ENCODE measurements at regions not wholly inside any gene's neighbourhood (a gene's known extent, or its start where the extent isn't known, plus 50 kb on each side); places are given as distances from the start of the nearest gene placed in this dataset.
A peak's percentile ranks its signal among the peaks of the same experiment; 100 is the strongest.
"Not testable (repeated sequence)": the region's sequence is repeated elsewhere in the genome, so short reads cannot be mapped to it uniquely, and the experiment has no call there.

DNA sequence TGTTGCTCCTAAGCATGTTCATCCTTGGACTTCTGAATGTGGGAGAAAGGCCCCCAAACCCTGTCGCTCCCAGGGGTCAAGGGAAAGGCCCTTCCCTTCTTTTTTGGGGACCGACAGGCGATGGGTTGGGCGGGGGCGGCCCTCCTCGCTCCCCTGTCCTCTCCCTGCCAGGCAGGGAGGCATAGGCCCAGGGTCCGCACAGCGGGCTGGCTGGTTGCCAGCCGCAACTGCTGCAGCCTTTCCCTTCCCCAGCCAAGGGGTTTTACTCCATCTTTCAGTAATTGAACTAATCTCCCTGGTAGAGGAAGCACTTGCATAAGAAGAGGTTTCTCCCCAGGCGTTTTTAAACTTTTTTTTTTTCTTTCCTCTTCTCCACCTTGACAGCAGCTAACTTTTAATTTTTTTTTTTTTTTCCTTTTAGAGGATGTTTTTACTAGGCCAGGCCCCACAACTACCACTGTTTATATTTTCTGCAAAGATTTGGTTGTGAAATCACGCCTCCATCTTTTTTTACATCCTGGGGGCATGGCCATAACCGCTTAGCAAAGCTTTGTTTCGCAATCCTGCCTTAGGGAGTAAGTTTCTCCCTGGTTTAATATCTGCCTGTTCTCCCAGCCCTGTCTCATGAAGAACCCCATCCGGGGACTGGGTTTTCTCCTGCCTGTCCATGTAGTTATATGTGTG is 216.9 kb upstream of the ZNF608 start:
- no peak for DNase-seq

DNA sequence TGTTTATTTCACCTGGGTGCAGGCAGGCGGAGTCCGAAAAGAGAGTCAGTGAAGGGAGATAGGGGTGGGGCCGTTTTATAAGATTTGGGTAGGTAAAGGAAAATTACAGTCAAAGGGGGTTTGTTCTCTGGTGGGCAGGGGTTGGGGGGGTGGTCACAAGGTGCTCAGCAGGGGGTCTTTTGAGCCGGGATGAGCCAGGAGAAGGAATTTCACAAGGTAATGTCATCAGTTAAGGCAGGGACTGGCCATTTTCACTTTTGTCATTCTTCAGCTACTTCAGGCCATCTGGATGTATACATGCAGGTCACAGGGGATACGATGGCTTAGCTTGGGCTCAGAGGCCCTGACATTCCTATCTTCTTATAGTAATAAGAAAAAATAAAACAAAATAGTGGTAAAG is 220.3 kb upstream of the ZNF608 start:
- not testable (repeated sequence) for DNase-seq

- not testable (repeated sequence) for DNase-seq
These were observed 223.9 kb upstream of the ZNF608 start for GRCh38 chr5:124970381-124970780.

- DNase-seq: no peak
These were observed 226.3 kb upstream of the ZNF608 start for GRCh38 chr5:124972703-124973102.

- no peak for DNase-seq
These were observed 227.2 kb upstream of the ZNF608 start for GRCh38 chr5:124973661-124974060.

GRCh38 chr5:124976086-124976485 is 229.6 kb upstream of the ZNF608 start:
- DNase-seq: no peak

DNA sequence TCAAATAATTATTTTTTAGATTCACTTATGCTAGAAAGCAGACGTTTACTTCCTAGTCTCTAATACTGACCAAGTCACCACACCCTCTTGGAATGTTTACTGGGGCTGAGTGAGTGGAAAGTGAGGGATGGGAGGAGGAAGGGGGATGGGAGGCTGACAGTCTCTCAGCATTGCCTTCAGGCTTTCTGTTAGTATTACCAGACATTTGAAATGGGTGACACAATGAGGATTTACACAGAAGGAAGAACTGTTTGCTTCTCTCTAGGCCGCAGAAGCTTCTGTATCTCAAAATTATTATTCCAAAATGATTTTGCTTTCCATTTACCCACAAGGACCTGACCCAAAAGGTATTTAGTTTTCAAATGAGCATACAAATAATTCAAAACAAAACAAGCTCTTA is 232.8 kb upstream of the ZNF608 start:
- no peak for DNase-seq

GRCh38 chr5:124980163-124980941 is 233.9 kb upstream of the ZNF608 start:
- no peak for DNase-seq

DNA sequence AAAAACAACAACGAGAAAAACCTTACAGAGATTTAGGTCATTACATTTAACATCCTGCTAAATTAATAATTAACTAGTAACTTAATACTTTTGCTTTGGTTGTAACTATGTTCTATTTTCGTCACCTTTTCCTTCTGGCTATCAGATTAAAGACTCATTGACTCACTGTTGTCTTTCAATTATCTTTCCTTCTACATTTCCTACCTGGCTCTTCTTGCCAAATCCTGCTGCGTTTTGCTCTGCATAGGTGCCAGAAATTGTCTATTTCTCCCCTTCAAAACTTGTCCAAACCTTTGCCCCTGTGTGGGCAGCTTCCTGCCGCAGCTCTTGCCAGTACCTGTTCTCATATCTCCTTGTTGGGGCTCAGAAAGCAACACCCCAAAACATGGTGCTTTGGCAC is 235.5 kb upstream of the ZNF608 start:
- no peak for DNase-seq

DNA sequence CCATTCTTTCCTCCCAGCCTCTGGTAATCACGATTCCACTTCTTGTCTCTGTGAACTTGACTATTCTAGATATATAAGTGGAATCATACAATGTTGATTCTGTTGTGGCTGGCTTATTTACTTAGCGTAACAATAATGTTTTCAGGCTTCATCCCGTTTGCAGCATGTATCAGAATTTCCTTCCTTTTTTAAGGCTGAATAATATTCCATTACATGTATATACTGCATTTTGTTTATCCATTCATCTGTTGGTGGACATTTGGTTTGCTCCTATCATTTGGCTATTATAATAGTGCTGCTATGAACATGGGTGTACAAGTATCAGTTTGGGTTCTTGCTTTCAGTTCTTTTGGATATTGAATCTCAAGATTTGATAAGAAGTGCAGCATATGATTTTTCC is 239.7 kb upstream of the ZNF608 start:
- no peak for DNase-seq

GRCh38 chr5:124986667-124987066 is 240.2 kb upstream of the ZNF608 start:
- DNase-seq: no peak

DNA sequence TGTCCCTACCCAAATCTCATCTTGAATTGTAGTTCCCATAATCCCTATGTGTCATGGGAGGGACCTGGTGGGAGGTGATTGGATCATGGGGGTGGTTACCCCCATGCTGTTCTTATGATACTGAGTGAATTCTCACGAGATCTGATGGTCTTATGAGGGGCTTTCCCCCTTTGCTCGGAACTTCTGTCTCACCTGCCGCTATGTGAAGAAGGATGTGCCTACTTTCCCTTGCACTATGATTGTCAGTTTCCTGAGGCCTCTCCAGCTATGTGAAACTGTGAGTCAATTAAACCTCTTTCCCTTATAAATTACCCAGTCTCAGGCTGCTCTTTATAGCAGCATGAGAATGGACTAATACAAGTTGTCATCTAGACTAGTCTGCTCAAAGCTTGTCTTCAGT is 241.3 kb upstream of the ZNF608 start:
- DNase-seq: not testable (repeated sequence)

DNA sequence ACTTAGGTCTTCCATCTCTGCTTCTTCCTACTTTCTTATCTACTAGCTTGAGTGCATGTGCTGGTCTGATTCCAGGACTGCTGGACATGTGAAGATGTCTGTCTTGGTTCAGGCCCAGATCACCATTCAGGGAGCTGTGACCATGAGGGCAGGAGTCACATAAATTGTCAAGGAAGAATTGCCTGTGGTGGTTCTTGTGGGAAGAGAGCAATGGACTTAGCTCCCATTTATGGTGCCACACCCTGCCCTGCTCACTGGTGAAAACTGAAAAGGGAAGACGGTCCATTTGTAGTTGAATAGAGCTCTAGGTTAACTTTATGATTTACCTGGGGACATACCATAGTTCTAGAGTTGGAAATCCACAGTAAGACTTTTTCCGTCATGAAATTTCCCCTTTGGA is 244.3 kb upstream of the ZNF608 start:
- DNase-seq: no peak

- peak; percentile 27 for DNase-seq
These were observed 249.0 kb upstream of the ZNF608 start for GRCh38 chr5:124995421-124995820.

- DNase-seq: no peak
These were observed 249.8 kb upstream of the ZNF608 start for GRCh38 chr5:124996023-124996763.

- no peak for DNase-seq
These were observed 250.3 kb upstream of the ZNF608 start for GRCh38 chr5:124996764-124997077.

DNA sequence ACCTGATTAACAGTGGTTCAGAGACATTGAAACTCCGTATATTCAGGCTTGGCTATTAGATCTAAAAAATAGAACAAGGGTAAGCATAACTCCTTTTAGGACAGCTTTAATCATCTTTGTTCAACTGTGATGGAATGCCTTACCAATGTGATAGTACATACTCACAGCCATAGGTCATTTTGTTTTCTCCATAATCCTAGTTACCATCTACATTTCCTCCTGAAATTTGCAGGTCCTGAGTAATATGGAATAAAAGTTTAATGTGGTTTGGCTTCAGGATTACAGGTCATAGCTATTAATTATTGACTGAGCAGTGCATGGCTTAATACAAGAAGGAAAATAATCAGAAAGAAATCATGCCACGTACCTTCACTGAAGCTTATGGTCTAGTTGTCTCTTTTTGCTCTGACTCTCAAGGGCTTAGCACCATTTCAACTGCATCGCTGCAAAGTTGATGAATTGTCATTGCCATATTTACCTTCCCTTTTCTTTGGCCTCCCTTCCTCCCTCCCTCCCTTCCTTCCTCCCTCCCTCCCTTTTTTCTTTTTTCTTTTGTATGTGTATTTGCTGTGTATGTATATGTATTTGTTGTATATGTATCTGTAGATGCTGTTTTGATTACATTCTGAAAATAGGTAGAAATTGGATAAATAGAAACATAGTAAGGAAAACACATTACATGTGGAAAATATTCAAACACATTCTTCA is 250.9 kb upstream of the ZNF608 start:
- no peak for DNase-seq

DNA sequence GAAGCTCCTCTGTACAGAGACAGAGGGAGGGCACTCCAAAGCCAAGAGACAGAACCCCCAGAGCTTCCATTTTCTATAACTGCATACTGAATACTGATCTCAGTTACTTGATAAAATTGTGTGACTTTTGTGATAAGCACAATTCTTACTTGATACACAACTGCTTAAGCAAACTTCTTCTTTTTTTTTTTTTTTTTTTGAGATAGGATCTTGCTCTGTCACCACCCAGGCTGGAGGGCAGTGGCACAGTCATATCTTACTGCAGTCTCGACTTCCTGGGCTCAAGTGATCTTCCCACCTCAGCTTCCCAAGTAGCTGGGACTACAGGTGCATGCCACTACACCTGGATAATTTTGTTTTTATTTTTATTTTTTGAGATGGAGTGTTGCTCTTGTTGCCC is 252.1 kb upstream of the ZNF608 start:
- no peak for DNase-seq

GRCh38 chr5:125002727-125003598 is 256.5 kb upstream of the ZNF608 start:
- DNase-seq: no peak

DNA sequence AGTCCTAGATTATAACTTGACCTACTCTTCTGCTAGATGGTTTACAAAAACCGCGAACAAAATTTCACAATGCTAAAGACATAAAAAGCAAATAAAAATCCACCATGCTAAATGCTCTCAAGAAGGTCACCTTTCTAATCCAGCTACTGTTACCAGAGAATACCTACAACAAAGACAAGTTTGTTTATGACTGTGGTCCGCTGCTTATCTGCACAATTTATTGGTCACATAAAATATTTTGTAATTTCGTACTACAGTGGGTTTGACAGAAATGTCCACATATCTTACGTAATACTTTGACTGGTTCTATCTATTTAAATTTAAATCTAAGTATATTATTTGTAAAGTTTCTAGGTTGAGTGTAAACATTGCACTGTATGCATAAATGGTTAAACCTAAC is 257.6 kb upstream of the ZNF608 start:
- no peak for DNase-seq

DNA sequence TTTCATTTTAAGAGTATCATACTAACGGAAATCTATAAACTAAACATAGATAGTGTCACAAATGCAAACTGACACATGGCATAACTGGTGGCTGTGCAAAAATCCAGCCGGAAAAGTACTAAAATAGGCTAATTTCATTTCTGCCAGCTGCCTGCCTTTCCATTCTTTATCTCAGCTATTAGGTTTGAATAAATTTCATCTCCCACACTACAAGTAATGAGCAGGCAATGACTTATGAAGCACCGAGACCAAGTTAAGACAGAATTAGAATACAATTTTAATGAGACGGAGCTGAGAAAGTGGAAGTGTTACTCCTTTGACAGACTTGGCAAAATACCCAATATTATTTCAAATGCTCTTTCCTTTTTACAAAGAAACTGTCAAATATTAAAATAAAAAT is 258.8 kb upstream of the ZNF608 start:
- DNase-seq: no peak

Data from renal pelvis (tissue), 1 donor.